Panc1 (cell line): ENCODE measurements at regions not wholly inside any gene's neighbourhood (a gene's known extent, or its start where the extent isn't known, plus 50 kb on each side); places are given as distances from the start of the nearest gene placed in this dataset.

Experiments
- ATAC-seq: fragments of 200-7000 bp; cut with Tn5 transposase; 2 replicates; pipeline ENCODE4 v1.9.1; 2020; ENCODE audit warnings: mild to moderate bottlenecking, moderate library complexity
- BruUV-seq: library from RNA; stranded (reverse); fragments of 400-500 nt; replicated peaks from 2 replicates; lab custom pipeline; 2021; lab: Mats Ljungman, UMichigan
- CTCF ChIA-PET: fragments of 300-600 bp; sonication (Branson Sonifier 250); formaldehyde crosslinking; loops from one replicate; lab custom pipeline; 2022; ENCODE audit warnings: antibody characterized with exemption; lab: Charles Lee
- POLR2A ChIA-PET: fragments of 300-600 bp; sonication (Branson Sonifier 250); formaldehyde crosslinking; loops from one replicate; lab custom pipeline; 2022; ENCODE audit warnings: antibody characterized with exemption; lab: Charles Lee
- DNase-seq: peaks from one replicate; pipeline ENCODE4 v3.0.0-alpha.2; 2010; ENCODE audit warnings: low read depth, low spot score
- H3K27ac ChIP-seq: 2 replicates; pipeline ENCODE4 v1.5.1; 2011; ENCODE audit warnings: mild to moderate bottlenecking, low read length, inconsistent platforms
- H3K27me3 ChIP-seq: fragments of 200-500 bp; sonication (Bioruptor generic); 2 replicates; pipeline ENCODE4 v1.6.0; 2014; ENCODE audit warnings: low read length, inconsistent platforms; ENCODE audit not compliant: control insufficient read depth, insufficient read depth
- H3K36me3 ChIP-seq: fragments of 200-500 bp; sonication (Bioruptor generic); 2 replicates; pipeline ENCODE4 v1.5.1; 2014; ENCODE audit warnings: inconsistent platforms, mild to moderate bottlenecking, low read length, moderate library complexity; ENCODE audit not compliant: control insufficient read depth, insufficient read depth
- H3K4me1 ChIP-seq: 2 replicates; pipeline ENCODE4 v1.5.1; 2011; ENCODE audit warnings: inconsistent platforms, mild to moderate bottlenecking, low read length, moderate library complexity; ENCODE audit not compliant: control insufficient read depth, insufficient read depth
- H3K4me3 ChIP-seq, 2 experiments: 2 replicates each; pipeline ENCODE4 v1.5.1; 2011 to 2012; ENCODE audit warnings: low read depth in 2 of 2, low read length in 2 of 2, mild to moderate bottlenecking in 2 of 2, inconsistent platforms in 1 of 2, moderate library complexity in 1 of 2
- H3K9me3 ChIP-seq: fragments of 200-500 bp; sonication (Bioruptor generic); 2 replicates; pipeline ENCODE4 v1.5.1; 2014; ENCODE audit warnings: low read depth, mild to moderate bottlenecking, inconsistent platforms, low read length, moderate library complexity; ENCODE audit not compliant: control insufficient read depth, insufficient read depth
- POLR2AphosphoS5 ChIP-seq: IDR thresholded peaks from 2 replicates; pipeline ENCODE4 v1.6.1; 2012; ENCODE audit warnings: mild to moderate bottlenecking, low read depth, low read length, moderate library complexity
- SIN3A ChIP-seq: IDR thresholded peaks from 2 replicates; pipeline ENCODE4 v1.6.1; 2012; ENCODE audit warnings: low read depth, mild to moderate bottlenecking, low read length, moderate library complexity, borderline replicate concordance; ENCODE audit not compliant: insufficient read depth
- TCF7L2 ChIP-seq: IDR thresholded peaks from 2 replicates; pipeline ENCODE4 v1.6.1; 2011; ENCODE audit warnings: mild to moderate bottlenecking, low read depth, low read length, inconsistent platforms
- in situ Hi-C: cut with HindIII; loops from 2 replicates; pipeline ENCODE4 v1.10.0; 2016; ENCODE audit warnings: low sequenced_read_pairs, low pct_unique_long_range_greater_than_20kb
- intact Hi-C: fragments of 100-400 bp; cut with micrococcal nuclease; formaldehyde crosslinking; loops from one replicate; pipeline ENCODE4 v1.10.0; 2022; ENCODE audit not compliant: unreplicated experiment
- TF ChIP-seq, protein P1 (sequence below): fragments of 450-650 bp; IDR thresholded peaks from 2 replicates; pipeline ENCODE4 v1.5.1; 2017; ENCODE audit warnings: mild to moderate bottlenecking
- TF ChIP-seq, protein P2 (sequence below), 2 experiments: IDR thresholded peaks; 2 replicates each; pipeline ENCODE4 v1.6.1; 2011 to 2012; ENCODE audit warnings: low read depth in 2 of 2, control low read depth in 1 of 2, low read length in 1 of 2, mild to moderate bottlenecking in 1 of 2, moderate library complexity in 1 of 2; ENCODE audit not compliant: insufficient read depth in 1 of 2

DNA sequence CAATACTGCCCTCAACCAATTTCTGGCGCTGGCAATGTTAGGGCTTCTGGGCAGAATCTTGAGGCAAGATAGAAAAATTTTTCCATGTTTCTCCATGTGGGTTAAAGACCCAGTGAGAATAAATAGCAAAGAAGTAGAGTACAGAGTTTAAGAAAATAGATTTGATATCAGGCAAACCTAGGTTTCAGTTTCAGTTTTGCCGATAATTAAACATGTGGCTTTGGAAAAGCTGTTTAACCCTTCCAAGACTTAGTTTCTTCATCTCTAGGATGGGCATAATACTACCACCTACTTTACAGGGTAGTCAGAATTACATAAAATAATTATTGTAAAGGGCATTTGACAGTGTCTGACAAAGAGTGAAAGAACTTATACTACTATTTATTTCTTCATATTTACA is 360.4 kb downstream of the PCNX1 start:
- no peaks in the 10 kb centered on the region for H3K9me3 ChIP-seq
- no peak overlapping the region for H3K27ac ChIP-seq
- ChIA-PET POLR2A (no interaction called here), CTCF (no interaction called here)
- DNase-seq (no peak), ATAC-seq (no peak)
- H3K4me1 ChIP-seq = no peaks in the 10 kb centered on the region
- no TSS peak for BruUV-seq
- H3K4me3 ChIP-seq = no peak overlapping the region
- H3K36me3 ChIP-seq = no peaks in the 10 kb centered on the region
- H3K27me3 ChIP-seq = no peaks in the 10 kb centered on the region
- in situ Hi-C loops (no loop called here), intact Hi-C loops (no loop called here)
- TF ChIP-seq SIN3A (no peak), POLR2AphosphoS5 (no peak), TCF7L2 (no peak)
- TF ChIP-seq, protein P1, sequence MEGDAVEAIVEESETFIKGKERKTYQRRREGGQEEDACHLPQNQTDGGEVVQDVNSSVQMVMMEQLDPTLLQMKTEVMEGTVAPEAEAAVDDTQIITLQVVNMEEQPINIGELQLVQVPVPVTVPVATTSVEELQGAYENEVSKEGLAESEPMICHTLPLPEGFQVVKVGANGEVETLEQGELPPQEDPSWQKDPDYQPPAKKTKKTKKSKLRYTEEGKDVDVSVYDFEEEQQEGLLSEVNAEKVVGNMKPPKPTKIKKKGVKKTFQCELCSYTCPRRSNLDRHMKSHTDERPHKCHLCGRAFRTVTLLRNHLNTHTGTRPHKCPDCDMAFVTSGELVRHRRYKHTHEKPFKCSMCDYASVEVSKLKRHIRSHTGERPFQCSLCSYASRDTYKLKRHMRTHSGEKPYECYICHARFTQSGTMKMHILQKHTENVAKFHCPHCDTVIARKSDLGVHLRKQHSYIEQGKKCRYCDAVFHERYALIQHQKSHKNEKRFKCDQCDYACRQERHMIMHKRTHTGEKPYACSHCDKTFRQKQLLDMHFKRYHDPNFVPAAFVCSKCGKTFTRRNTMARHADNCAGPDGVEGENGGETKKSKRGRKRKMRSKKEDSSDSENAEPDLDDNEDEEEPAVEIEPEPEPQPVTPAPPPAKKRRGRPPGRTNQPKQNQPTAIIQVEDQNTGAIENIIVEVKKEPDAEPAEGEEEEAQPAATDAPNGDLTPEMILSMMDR = no peak
- TF ChIP-seq, protein P2, sequence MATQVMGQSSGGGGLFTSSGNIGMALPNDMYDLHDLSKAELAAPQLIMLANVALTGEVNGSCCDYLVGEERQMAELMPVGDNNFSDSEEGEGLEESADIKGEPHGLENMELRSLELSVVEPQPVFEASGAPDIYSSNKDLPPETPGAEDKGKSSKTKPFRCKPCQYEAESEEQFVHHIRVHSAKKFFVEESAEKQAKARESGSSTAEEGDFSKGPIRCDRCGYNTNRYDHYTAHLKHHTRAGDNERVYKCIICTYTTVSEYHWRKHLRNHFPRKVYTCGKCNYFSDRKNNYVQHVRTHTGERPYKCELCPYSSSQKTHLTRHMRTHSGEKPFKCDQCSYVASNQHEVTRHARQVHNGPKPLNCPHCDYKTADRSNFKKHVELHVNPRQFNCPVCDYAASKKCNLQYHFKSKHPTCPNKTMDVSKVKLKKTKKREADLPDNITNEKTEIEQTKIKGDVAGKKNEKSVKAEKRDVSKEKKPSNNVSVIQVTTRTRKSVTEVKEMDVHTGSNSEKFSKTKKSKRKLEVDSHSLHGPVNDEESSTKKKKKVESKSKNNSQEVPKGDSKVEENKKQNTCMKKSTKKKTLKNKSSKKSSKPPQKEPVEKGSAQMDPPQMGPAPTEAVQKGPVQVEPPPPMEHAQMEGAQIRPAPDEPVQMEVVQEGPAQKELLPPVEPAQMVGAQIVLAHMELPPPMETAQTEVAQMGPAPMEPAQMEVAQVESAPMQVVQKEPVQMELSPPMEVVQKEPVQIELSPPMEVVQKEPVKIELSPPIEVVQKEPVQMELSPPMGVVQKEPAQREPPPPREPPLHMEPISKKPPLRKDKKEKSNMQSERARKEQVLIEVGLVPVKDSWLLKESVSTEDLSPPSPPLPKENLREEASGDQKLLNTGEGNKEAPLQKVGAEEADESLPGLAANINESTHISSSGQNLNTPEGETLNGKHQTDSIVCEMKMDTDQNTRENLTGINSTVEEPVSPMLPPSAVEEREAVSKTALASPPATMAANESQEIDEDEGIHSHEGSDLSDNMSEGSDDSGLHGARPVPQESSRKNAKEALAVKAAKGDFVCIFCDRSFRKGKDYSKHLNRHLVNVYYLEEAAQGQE (IDR thresholded peaks at IDR 0.05; ENCODE audit: insufficient read depth in 1 of 2, low read depth in 2 of 2, low read length in 1 of 2) = no peak

DNA sequence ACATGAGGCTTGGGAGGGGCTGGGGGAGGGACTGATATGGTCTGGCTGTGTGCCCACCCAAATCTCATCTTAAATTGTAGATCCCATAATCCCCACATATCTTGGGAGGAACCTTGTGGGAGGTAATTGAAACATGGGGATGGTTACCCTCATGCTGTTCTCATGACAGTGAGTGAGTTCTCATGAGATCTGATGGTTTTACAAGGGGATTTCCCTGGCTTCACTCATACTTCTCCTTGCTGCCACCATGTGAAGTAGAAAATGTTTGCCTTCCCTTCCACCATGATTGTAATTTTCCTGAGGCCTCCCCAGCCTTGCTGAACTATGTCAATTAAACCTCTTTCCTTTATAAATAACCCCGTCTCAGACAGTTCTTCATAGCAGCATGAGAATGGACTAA is 362.9 kb downstream of the PCNX1 start:
- in situ Hi-C loops (no loop called here), intact Hi-C loops (no loop called here)
- H3K27me3 ChIP-seq = no peaks in the 10 kb centered on the region
- TF ChIP-seq, protein P1 = no peak
- no peak for TF ChIP-seq TCF7L2
- CTCF ChIA-PET = no interaction called here
- BruUV-seq = no TSS peak
- no peak overlapping the region for H3K27ac ChIP-seq
- DNase-seq (no peak), ATAC-seq (no peak)
- H3K4me3 ChIP-seq = no peak overlapping the region
- POLR2A ChIA-PET = no interaction called here
- H3K4me1 ChIP-seq = no peaks in the 10 kb centered on the region
- H3K9me3 ChIP-seq = no peaks in the 10 kb centered on the region
- no peaks in the 10 kb centered on the region for H3K36me3 ChIP-seq
